ENCODE measurements at regions not wholly inside any gene's neighbourhood (a gene's known extent, or its start where the extent isn't known, plus 50 kb on each side); places are given as distances from the start of the nearest gene placed in this dataset.
A peak's percentile ranks its signal among the peaks of the same experiment; 100 is the strongest.

DNA sequence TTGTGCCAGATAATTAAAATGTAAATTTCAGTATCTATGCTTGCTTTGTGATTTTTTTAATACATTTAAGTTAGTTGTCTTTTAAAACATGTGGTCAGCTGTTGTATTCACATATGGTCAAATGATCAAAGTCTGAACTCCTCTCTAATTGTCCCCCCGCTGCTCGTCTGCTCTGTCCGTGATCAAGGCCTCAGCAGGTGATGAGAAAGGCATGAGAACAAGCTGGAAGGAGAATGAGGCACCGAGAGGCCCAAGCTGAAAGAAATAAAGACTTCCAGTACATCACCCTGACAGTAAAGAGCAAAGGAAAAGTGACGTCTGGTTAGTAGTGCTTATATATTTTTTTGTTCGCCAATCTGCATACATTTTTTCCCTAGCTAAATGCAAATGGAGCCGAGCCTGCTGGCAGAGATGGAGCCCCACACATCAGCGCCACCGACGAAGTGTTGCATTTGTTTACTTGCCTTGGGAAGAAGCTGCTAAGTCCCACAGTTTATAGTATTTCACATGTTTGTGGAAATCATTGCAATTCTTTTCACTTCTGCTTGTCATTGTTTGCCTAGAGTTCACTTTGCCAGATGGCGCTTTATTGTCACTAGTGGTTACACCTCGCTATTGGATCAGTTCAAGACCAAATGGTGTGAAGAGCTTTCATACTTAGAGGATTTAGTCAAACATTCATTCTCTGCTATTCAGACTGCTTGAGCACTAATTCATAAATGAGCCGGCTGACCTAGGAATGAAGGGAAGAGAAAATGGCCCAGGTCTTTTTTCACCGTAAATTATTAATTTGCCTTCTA is 181.5 kb downstream of the ZIC3 start:
- Histone ChIP-seq H2BK15ac (ENCODE audit: low read length) (no peak overlapping the region), H3K36me3 (ENCODE audit: control insufficient read depth in 2 of 4, insufficient read depth in 4 of 4, low read length in 3 of 4) (no peaks in the 10 kb centered on the region), H4K91ac (replicated peaks; ENCODE audit: insufficient read length, low read length) (peak overlapping the region; percentile 36), H2AFZ (ENCODE audit: low read length) (no peak overlapping the region), H2BK120ac (replicated peaks; ENCODE audit: low read depth, low read length) (peak overlapping the region; percentile 16), H3K27ac (ENCODE audit: low read depth, low read length) (no peak overlapping the region), H4K5ac (ENCODE audit: insufficient read length, low read depth, low read length) (peak overlapping the region; percentile 42), H3K23ac (ENCODE audit: insufficient read length) (no peak overlapping the region), H3K4ac (replicated peaks; ENCODE audit: insufficient read length, low read depth, low read length) (no peak overlapping the region), H3K4me3 (ENCODE audit: extremely low read depth in 1 of 4, insufficient read depth in 2 of 4, low read depth in 3 of 4, low read length in 4 of 4) (peak overlapping the region in 1 of 4 experiments; percentile 44; a peak in 4 of 8 replicates), H2BK20ac (ENCODE audit: low read length) (no peak overlapping the region), H3K14ac (ENCODE audit: insufficient read length) (no peak overlapping the region), H2BK5ac (ENCODE audit: low read depth, low read length) (no peak overlapping the region), H4K20me1 (replicated peaks in 1 of 2; ENCODE audit: control insufficient read depth in 1 of 2, insufficient read depth in 2 of 2, low read length in 2 of 2) (no peaks in the 10 kb centered on the region), H3K56ac (replicated peaks; ENCODE audit: insufficient read length, low read depth, low read length) (no peak overlapping the region), H3K18ac (ENCODE audit: extremely low read depth, low read length) (no peak overlapping the region), H3K79me1 (ENCODE audit: low read depth, low read length) (no peaks in the 10 kb centered on the region), H3K9ac (replicated peaks in 1 of 4; ENCODE audit: extremely low read depth in 1 of 4, low read depth in 3 of 4, low read length in 3 of 4) (no peak overlapping the region), H3K27me3 (replicated peaks in 1 of 4; ENCODE audit: control insufficient read depth in 3 of 4, extremely low read depth in 1 of 4, insufficient read depth in 3 of 4, low read length in 3 of 4) (no peaks in the 10 kb centered on the region), H2AK5ac (ENCODE audit: low read depth, low read length) (no peak overlapping the region), H3K79me2 (ENCODE audit: control insufficient read depth in 1 of 2, insufficient read depth in 2 of 2, low read length in 2 of 2) (no peaks in the 10 kb centered on the region), H2BK12ac (ENCODE audit: low read depth, low read length) (no peak overlapping the region), H3K4me2 (ENCODE audit: insufficient read depth in 1 of 2, low read depth in 2 of 2, low read length in 2 of 2) (peak overlapping the region; percentile 56 to 57), H3K9me3 (ENCODE audit: insufficient read depth in 2 of 2, low read depth in 1 of 2, low read length in 1 of 2) (no peaks in the 10 kb centered on the region), H3K4me1 (replicated peaks in 1 of 4; ENCODE audit: control insufficient read depth in 3 of 4, insufficient read depth in 4 of 4, low read length in 3 of 4) (peaks cover 2 to 34% (median 15%) of the 10 kb centered on the region in 4 experiments; a peak in 4 of 7 replicates), H4K8ac (ENCODE audit: extremely low read depth, insufficient read depth, low read length) (no peak overlapping the region), H3K23me2 (ENCODE audit: low read depth, low read length) (no peaks in the 10 kb centered on the region)
- 11% methylated on average over 14 of the region's 14 CpGs; no CpG with 5 or more reads in 1 of the 2 experiments for WGBS, 2 experiments (ENCODE audit: extremely low coverage in 1 of 2, insufficient coverage in 1 of 2, insufficient read length in 1 of 2, insufficient replicate concordance in 2 of 2, low coverage in 1 of 2, low lambda C conversion rate in 2 of 2, missing lambda C conversion rate in 1 of 2)
- peak; percentile 95 for TF ChIP-seq NANOG (IDR thresholded peaks at IDR 0.05; ENCODE audit: insufficient read depth, low read depth, low read length, poor library complexity, severe bottlenecking)
- TF ChIP-seq SIN3A (conservative IDR thresholded peaks at IDR 0.05 in 1 of 2, IDR thresholded peaks at IDR 0.05 in 1 of 2; ENCODE audit: low read depth in 1 of 2, low read length in 2 of 2), result 0 out of 4 replicates have a peak, but pooled peaks have one; percentile 28 to 37
- no peak for TF ChIP-seq TCF12 (IDR thresholded peaks at IDR 0.05; ENCODE audit: low read depth, low read length)
- no peak for TF ChIP-seq BCL11A (IDR thresholded peaks at IDR 0.05; ENCODE audit: low read depth in 2 of 2, low read length in 2 of 2)
- peak in 1 of 2 experiments; percentile 5; a peak in 1 of 4 replicates for TF ChIP-seq RAD21 (IDR thresholded peaks at IDR 0.05 in 1 of 2, conservative IDR thresholded peaks at IDR 0.05 in 1 of 2; ENCODE audit: low read depth in 2 of 2, low read length in 2 of 2)
- TF ChIP-seq SIRT6 (IDR thresholded peaks at IDR 0.05; ENCODE audit: low read length), result no peak
- TF ChIP-seq EP300 (IDR thresholded peaks at IDR 0.05; ENCODE audit: borderline replicate concordance in 1 of 2, low read depth in 2 of 2, low read length in 2 of 2), result 0 out of 3 replicates have a peak, but pooled peaks of 1 of the 2 experiments have one; percentile 9
- DNase-seq (ENCODE audit: low read depth in 1 of 2, low spot score in 2 of 2) (peak in 1 of 2 experiments; percentile 56), FAIRE-seq (peak; percentile 96)
- ChIA-PET CTCF (ENCODE audit: partially characterized antibody) (interaction anchor here (0.7 to 1.6 kb wide), 3 partner anchors 146 to 179 kb away, joined by 3 read pairs; no protein-coding TSS in a partner anchor), POLR2A (ENCODE audit: partially characterized antibody) (interaction anchor here (0.6 to 1.8 kb wide), 3 partner anchors 8 to 195 kb away, joined by 3 to 9 read pairs (median 4); no protein-coding TSS in a partner anchor)
